WTC11 (cell line): ENCODE measurements at regions not wholly inside any gene's neighbourhood (a gene's known extent, or its start where the extent isn't known, plus 50 kb on each side); places are given as distances from the start of the nearest gene placed in this dataset.

Source experiments
- ATAC-seq: fragments of 200-7000 bp; cut with Tn5 transposase; 2 replicates; pipeline ENCODE4 v1.10.0; 2021; ENCODE audit warnings: mild to moderate bottlenecking, moderate library complexity
- CTCF ChIA-PET: fragments of 300-600 bp; sonication (Branson Sonifier 250); formaldehyde crosslinking; loops from one replicate; lab custom pipeline; 2021; ENCODE audit warnings: antibody characterized with exemption; lab: Charles Lee
- POLR2A ChIA-PET: fragments of 350-600 bp; sonication (Branson Sonifier 250); formaldehyde crosslinking; loops from one replicate; lab custom pipeline; 2021; ENCODE audit warnings: antibody characterized with exemption; lab: Charles Lee
- DNase-seq: peaks from one replicate; pipeline ENCODE4 v3.0.0; 2021; ENCODE audit warnings: low spot score
- H3K27ac Mint-ChIP-seq: 2 replicates; pipeline ENCODE4 v1.8.0; 2021; ENCODE audit warnings: mixed read lengths
- H3K27me3 Mint-ChIP-seq: 2 replicates; pipeline ENCODE4 v1.8.0; 2021; ENCODE audit warnings: low read depth, mild to moderate bottlenecking, moderate library complexity, mixed read lengths
- H3K36me3 Mint-ChIP-seq: 2 replicates; pipeline ENCODE4 v1.8.0; 2021; ENCODE audit warnings: mixed read lengths
- H3K4me1 Mint-ChIP-seq: 2 replicates; pipeline ENCODE4 v1.8.0; 2022; ENCODE audit warnings: mixed read lengths
- H3K4me3 Mint-ChIP-seq: 2 replicates; pipeline ENCODE4 v1.8.0; 2021; ENCODE audit warnings: mild to moderate bottlenecking, moderate library complexity, mixed read lengths
- H3K9me3 Mint-ChIP-seq: 2 replicates; pipeline ENCODE4 v1.8.0; 2021; ENCODE audit warnings: mixed read lengths
- ATF1 ChIP-seq: sonication (generic); formaldehyde crosslinking; IDR thresholded peaks from 2 replicates; pipeline ENCODE4 v1.8.1; 2023; ENCODE audit warnings: mild to moderate bottlenecking, moderate library complexity, missing genetic modification reagents
- JAZF1 ChIP-seq: fragments of 250-450 bp; sonication (Bioruptor Pico); IDR thresholded peaks from 2 replicates; pipeline ENCODE4 v1.9.0; 2021; ENCODE audit warnings: moderate library complexity, mild to moderate bottlenecking, inconsistent platforms
- MYBL2 ChIP-seq: sonication (generic); formaldehyde crosslinking; IDR thresholded peaks from 2 replicates; pipeline ENCODE4 v1.8.1; 2023; ENCODE audit warnings: mild to moderate bottlenecking, moderate library complexity, missing genetic modification reagents
- PRDM15 ChIP-seq: sonication (generic); formaldehyde crosslinking; IDR thresholded peaks from 2 replicates; pipeline ENCODE4 v1.8.0; 2022; ENCODE audit warnings: missing genetic modification reagents
- PREB ChIP-seq: sonication (generic); formaldehyde crosslinking; IDR thresholded peaks from 2 replicates; pipeline ENCODE4 v1.8.1; 2022; ENCODE audit warnings: mild to moderate bottlenecking, missing genetic modification reagents, moderate library complexity, borderline replicate concordance
- STAT6 ChIP-seq: sonication (generic); formaldehyde crosslinking; conservative IDR thresholded peaks from 2 replicates; pipeline ENCODE4 v1.8.1; 2023; ENCODE audit warnings: mild to moderate bottlenecking, low read depth, missing genetic modification reagents, moderate library complexity
- TP53 ChIP-seq: sonication (generic); formaldehyde crosslinking; IDR thresholded peaks from 2 replicates; pipeline ENCODE4 v1.8.1; 2023; ENCODE audit warnings: mild to moderate bottlenecking, missing genetic modification reagents
- ZMAT4 ChIP-seq: fragments of 250-450 bp; sonication (Bioruptor Pico); IDR thresholded peaks from 2 replicates; pipeline ENCODE4 v1.9.0; 2021; ENCODE audit warnings: mild to moderate bottlenecking
- ZNF219 ChIP-seq: sonication (generic); formaldehyde crosslinking; IDR thresholded peaks from 2 replicates; pipeline ENCODE4 v1.8.0; 2023; ENCODE audit warnings: missing genetic modification reagents, mild to moderate bottlenecking, borderline replicate concordance
- ZNF317 ChIP-seq: sonication (generic); formaldehyde crosslinking; IDR thresholded peaks from 2 replicates; pipeline ENCODE4 v1.8.1; 2023; ENCODE audit warnings: low read depth, mild to moderate bottlenecking, moderate library complexity, missing genetic modification reagents, borderline replicate concordance
- TF ChIP-seq, protein P1 (sequence below): fragments of 250-450 bp; sonication (Bioruptor Pico); IDR thresholded peaks from 2 replicates; pipeline ENCODE4 v1.9.0; 2021; ENCODE audit warnings: mild to moderate bottlenecking
- TF ChIP-seq, protein P2 (sequence below): fragments of 250-450 bp; sonication (Bioruptor Pico); IDR thresholded peaks from 2 replicates; pipeline ENCODE4 v1.9.0; 2021; ENCODE audit warnings: mild to moderate bottlenecking, borderline replicate concordance

DNA sequence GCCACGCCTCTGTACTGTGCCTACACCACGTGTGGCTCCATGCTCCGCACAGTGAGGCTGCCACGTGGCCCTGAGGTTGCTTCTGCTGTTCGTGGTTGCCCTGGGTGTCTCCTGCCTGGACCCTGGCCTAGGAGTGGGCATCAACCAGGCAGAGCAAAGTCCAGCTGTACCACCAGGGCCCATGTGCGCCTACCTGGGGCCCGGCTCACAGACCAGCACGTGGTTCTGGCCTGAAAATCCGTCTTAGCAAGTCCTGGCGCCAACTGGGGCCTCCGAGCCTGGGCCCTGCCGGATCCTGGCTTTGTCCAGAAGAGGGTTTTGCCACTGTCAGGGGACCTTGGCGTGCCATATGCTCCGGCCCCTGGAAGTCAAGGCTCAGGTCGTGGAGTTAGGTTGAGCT lies 107.1 kb upstream of the TTC34 start (continued):
- TF ChIP-seq ATF1 (CRISPR knock-in tag): no peak
- no peak for TF ChIP-seq JAZF1 (CRISPR knock-in tag)
- no peak for TF ChIP-seq TP53 (CRISPR knock-in tag)

- Mint-ChIP-seq H3K4me1 (no peaks in the 10 kb centered on the region), H3K27ac (no peak overlapping the region), H3K27me3 (no peaks in the 10 kb centered on the region), H3K9me3 (peaks cover 7% of the 10 kb centered on the region), H3K36me3 (peaks cover 10% of the 10 kb centered on the region), H3K4me3 (no peak overlapping the region)
- POLR2A ChIA-PET: no interaction called here
- no peak for ATAC-seq
- no peak for DNase-seq
- CTCF ChIA-PET: no interaction called here
- TF ChIP-seq PREB (CRISPR knock-in tag) (no peak), ZNF317 (CRISPR knock-in tag) (no peak), PRDM15 (CRISPR knock-in tag) (no peak), ZMAT4 (no peak), ZNF219 (CRISPR knock-in tag) (no peak), MYBL2 (CRISPR knock-in tag) (no peak), STAT6 (CRISPR knock-in tag) (no peak)
- TF ChIP-seq, protein P1, sequence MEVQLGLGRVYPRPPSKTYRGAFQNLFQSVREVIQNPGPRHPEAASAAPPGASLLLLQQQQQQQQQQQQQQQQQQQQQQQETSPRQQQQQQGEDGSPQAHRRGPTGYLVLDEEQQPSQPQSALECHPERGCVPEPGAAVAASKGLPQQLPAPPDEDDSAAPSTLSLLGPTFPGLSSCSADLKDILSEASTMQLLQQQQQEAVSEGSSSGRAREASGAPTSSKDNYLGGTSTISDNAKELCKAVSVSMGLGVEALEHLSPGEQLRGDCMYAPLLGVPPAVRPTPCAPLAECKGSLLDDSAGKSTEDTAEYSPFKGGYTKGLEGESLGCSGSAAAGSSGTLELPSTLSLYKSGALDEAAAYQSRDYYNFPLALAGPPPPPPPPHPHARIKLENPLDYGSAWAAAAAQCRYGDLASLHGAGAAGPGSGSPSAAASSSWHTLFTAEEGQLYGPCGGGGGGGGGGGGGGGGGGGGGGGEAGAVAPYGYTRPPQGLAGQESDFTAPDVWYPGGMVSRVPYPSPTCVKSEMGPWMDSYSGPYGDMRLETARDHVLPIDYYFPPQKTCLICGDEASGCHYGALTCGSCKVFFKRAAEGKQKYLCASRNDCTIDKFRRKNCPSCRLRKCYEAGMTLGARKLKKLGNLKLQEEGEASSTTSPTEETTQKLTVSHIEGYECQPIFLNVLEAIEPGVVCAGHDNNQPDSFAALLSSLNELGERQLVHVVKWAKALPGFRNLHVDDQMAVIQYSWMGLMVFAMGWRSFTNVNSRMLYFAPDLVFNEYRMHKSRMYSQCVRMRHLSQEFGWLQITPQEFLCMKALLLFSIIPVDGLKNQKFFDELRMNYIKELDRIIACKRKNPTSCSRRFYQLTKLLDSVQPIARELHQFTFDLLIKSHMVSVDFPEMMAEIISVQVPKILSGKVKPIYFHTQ (CRISPR knock-in tag): no peak
- TF ChIP-seq, protein P2, sequence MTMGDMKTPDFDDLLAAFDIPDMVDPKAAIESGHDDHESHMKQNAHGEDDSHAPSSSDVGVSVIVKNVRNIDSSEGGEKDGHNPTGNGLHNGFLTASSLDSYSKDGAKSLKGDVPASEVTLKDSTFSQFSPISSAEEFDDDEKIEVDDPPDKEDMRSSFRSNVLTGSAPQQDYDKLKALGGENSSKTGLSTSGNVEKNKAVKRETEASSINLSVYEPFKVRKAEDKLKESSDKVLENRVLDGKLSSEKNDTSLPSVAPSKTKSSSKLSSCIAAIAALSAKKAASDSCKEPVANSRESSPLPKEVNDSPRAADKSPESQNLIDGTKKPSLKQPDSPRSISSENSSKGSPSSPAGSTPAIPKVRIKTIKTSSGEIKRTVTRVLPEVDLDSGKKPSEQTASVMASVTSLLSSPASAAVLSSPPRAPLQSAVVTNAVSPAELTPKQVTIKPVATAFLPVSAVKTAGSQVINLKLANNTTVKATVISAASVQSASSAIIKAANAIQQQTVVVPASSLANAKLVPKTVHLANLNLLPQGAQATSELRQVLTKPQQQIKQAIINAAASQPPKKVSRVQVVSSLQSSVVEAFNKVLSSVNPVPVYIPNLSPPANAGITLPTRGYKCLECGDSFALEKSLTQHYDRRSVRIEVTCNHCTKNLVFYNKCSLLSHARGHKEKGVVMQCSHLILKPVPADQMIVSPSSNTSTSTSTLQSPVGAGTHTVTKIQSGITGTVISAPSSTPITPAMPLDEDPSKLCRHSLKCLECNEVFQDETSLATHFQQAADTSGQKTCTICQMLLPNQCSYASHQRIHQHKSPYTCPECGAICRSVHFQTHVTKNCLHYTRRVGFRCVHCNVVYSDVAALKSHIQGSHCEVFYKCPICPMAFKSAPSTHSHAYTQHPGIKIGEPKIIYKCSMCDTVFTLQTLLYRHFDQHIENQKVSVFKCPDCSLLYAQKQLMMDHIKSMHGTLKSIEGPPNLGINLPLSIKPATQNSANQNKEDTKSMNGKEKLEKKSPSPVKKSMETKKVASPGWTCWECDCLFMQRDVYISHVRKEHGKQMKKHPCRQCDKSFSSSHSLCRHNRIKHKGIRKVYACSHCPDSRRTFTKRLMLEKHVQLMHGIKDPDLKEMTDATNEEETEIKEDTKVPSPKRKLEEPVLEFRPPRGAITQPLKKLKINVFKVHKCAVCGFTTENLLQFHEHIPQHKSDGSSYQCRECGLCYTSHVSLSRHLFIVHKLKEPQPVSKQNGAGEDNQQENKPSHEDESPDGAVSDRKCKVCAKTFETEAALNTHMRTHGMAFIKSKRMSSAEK: no peak
Measured at GRCh38 chr1:2909797-2910196, 108.3 kb upstream of the TTC34 start.
